H9 (cell line): ENCODE measurements at regions not wholly inside any gene's neighbourhood (a gene's known extent, or its start where the extent isn't known, plus 50 kb on each side); places are given as distances from the start of the nearest gene placed in this dataset.

Experiments
- DNase-seq: peaks from one replicate; pipeline ENCODE4 v3.0.0-alpha.2; 2017
- H2AFZ ChIP-seq: one replicate; pipeline ENCODE4 v1.6.1; 2013; ENCODE audit warnings: mild to moderate bottlenecking, low read length, control low read depth, moderate library complexity
- H2AK5ac ChIP-seq: 2 replicates; pipeline ENCODE4 v1.6.1; 2013; ENCODE audit warnings: low read length, control low read depth, mixed read lengths; ENCODE audit not compliant: insufficient read length
- H2BK120ac ChIP-seq: one replicate; pipeline ENCODE4 v1.6.1; 2013; ENCODE audit warnings: low read depth, mild to moderate bottlenecking, low read length, control low read depth, inconsistent platforms; ENCODE audit not compliant: poor library complexity, severe bottlenecking
- H2BK12ac ChIP-seq: 2 replicates; pipeline ENCODE4 v1.6.1; 2013; ENCODE audit warnings: low read length, control low read depth, mixed read lengths, low read depth; ENCODE audit not compliant: insufficient read length
- H2BK15ac ChIP-seq: 2 replicates; pipeline ENCODE4 v1.6.1; 2013; ENCODE audit warnings: low read depth, low read length, control low read depth
- H2BK20ac ChIP-seq: one replicate; pipeline ENCODE4 v1.6.1; 2013; ENCODE audit warnings: low read depth, mild to moderate bottlenecking, low read length, control low read depth, inconsistent platforms; ENCODE audit not compliant: poor library complexity, severe bottlenecking
- H2BK5ac ChIP-seq: 2 replicates; pipeline ENCODE4 v1.6.1; 2013; ENCODE audit warnings: low read length, control low read depth, mixed read lengths; ENCODE audit not compliant: insufficient read length
- H3K14ac ChIP-seq: 2 replicates; pipeline ENCODE4 v1.6.1; 2013; ENCODE audit warnings: low read length, control low read depth; ENCODE audit not compliant: insufficient read depth
- H3K18ac ChIP-seq: 2 replicates; pipeline ENCODE4 v1.6.1; 2013; ENCODE audit warnings: low read depth, mild to moderate bottlenecking, mixed read lengths, low read length, control low read depth; ENCODE audit not compliant: insufficient read length
- H3K23ac ChIP-seq: 2 replicates; pipeline ENCODE4 v1.6.1; 2013; ENCODE audit warnings: low read length, control low read depth, mixed read lengths, low read depth; ENCODE audit not compliant: insufficient read length
- H3K23me2 ChIP-seq: 2 replicates; pipeline ENCODE4 v1.6.1; 2013; ENCODE audit warnings: low read depth, mild to moderate bottlenecking, mixed read lengths, low read length, control low read depth; ENCODE audit not compliant: insufficient read length, poor library complexity, severe bottlenecking
- H3K27ac ChIP-seq: 2 replicates; pipeline ENCODE4 v1.5.1; 2013; ENCODE audit warnings: low read length, control low read depth, mixed read lengths, low read depth; ENCODE audit not compliant: insufficient read length
- H3K27me3 ChIP-seq: 2 replicates; pipeline ENCODE4 v1.6.1; 2013; ENCODE audit warnings: low read length, control low read depth, inconsistent platforms; ENCODE audit not compliant: insufficient read depth
- H3K4ac ChIP-seq: 2 replicates; pipeline ENCODE4 v1.6.1; 2013; ENCODE audit warnings: low read depth, mild to moderate bottlenecking, control low read depth, inconsistent platforms, low read length, moderate library complexity
- H3K4me1 ChIP-seq: 2 replicates; pipeline ENCODE4 v1.6.1; 2013; ENCODE audit warnings: low read length, control low read depth, inconsistent platforms; ENCODE audit not compliant: insufficient read depth
- H3K4me2 ChIP-seq: 2 replicates; pipeline ENCODE4 v1.6.1; 2013; ENCODE audit warnings: low read length, control low read depth, mixed read lengths; ENCODE audit not compliant: insufficient read length, insufficient read depth
- H3K56ac ChIP-seq: 2 replicates; pipeline ENCODE4 v1.6.1; 2013; ENCODE audit warnings: low read depth, mild to moderate bottlenecking, mixed read lengths, low read length, control low read depth; ENCODE audit not compliant: insufficient read length
- H3K79me1 ChIP-seq: 2 replicates; pipeline ENCODE4 v1.6.1; 2013; ENCODE audit warnings: low read depth, mild to moderate bottlenecking, moderate library complexity, low read length, control low read depth, inconsistent platforms; ENCODE audit not compliant: insufficient read depth, poor library complexity, severe bottlenecking
- H3K79me2 ChIP-seq: 2 replicates; pipeline ENCODE4 v1.6.1; 2013; ENCODE audit warnings: low read length, control low read depth, inconsistent platforms; ENCODE audit not compliant: insufficient read depth
- H3K9ac ChIP-seq: 2 replicates; pipeline ENCODE4 v1.6.1; 2013; ENCODE audit warnings: low read length, control low read depth, mixed read lengths; ENCODE audit not compliant: insufficient read length; ENCODE audit errors: extremely low read depth
- H3K9me3 ChIP-seq: one replicate; pipeline ENCODE4 v1.6.1; 2013; ENCODE audit warnings: low read depth, low read length, inconsistent platforms; ENCODE audit not compliant: control insufficient read depth
- H3T11ph ChIP-seq: one replicate; pipeline ENCODE4 v1.6.1; 2013; ENCODE audit warnings: mild to moderate bottlenecking, low read length, control low read depth, inconsistent platforms
- H4K20me1 ChIP-seq: one replicate; pipeline ENCODE4 v1.6.1; 2013; ENCODE audit not compliant: control insufficient read depth, insufficient read length, insufficient read depth
- H4K5ac ChIP-seq: 2 replicates; pipeline ENCODE4 v1.6.1; 2013; ENCODE audit warnings: low read depth, mild to moderate bottlenecking, mixed read lengths, low read length, control low read depth; ENCODE audit not compliant: insufficient read length
- H4K8ac ChIP-seq: replicated peaks from 2 replicates; pipeline ENCODE4 v1.6.1; 2013; ENCODE audit warnings: low read length, control low read depth, mixed read lengths, low read depth; ENCODE audit not compliant: insufficient read length
- H4K91ac ChIP-seq: 2 replicates; pipeline ENCODE4 v1.6.1; 2013; ENCODE audit warnings: low read depth, mild to moderate bottlenecking, moderate library complexity, mixed read lengths, low read length, control low read depth; ENCODE audit not compliant: insufficient read length
- H3K27ac Mint-ChIP-seq, 3 experiments: 2 replicates in 2 of 3; 3 replicates in 1 of 3; pipeline ENCODE4 v1.8.0; 2020 to 2021; ENCODE audit warnings: mixed read lengths in 3 of 3, mild to moderate bottlenecking in 1 of 3, moderate library complexity in 1 of 3
- H3K27me3 Mint-ChIP-seq: 2 replicates; pipeline ENCODE4 v1.8.0; 2021; ENCODE audit warnings: low read depth, mild to moderate bottlenecking, moderate library complexity, mixed read lengths
- H3K36me3 Mint-ChIP-seq, 3 experiments: 2 replicates in 2 of 3; 3 replicates in 1 of 3; pipeline ENCODE4 v1.8.0; 2020 to 2021; ENCODE audit warnings: low read depth in 3 of 3, mixed read lengths in 3 of 3; ENCODE audit not compliant: insufficient read depth in 1 of 3
- H3K4me1 Mint-ChIP-seq, 2 experiments: 2 replicates each; pipeline ENCODE4 v1.8.0; 2020; ENCODE audit warnings: mixed read lengths in 2 of 2
- H3K4me3 Mint-ChIP-seq, 2 experiments: 2 replicates in 1 of 2; 3 replicates in 1 of 2; pipeline ENCODE4 v1.8.0; 2020 to 2021; ENCODE audit warnings: mild to moderate bottlenecking in 2 of 2, mixed read lengths in 2 of 2, moderate library complexity in 1 of 2
- H3K9me3 Mint-ChIP-seq, 2 experiments: 2 replicates in 1 of 2; 3 replicates in 1 of 2; pipeline ENCODE4 v1.8.0; 2020; ENCODE audit warnings: mild to moderate bottlenecking in 2 of 2, mixed read lengths in 2 of 2, moderate library complexity in 1 of 2
- CTCF ChIP-seq: fragments of 200-600 bp; sonication (generic); conservative IDR thresholded peaks from 3 replicates; pipeline ENCODE4 v1.8.0; 2021; ENCODE audit warnings: antibody characterized with exemption, mild to moderate bottlenecking
- WGBS: extraction: QIAGEN DNeasy Blood & Tissue Kit; methylation state at CpG from one replicate; pipeline ENCODE4 v1.1.7; 2013; ENCODE audit warnings: missing lambda C conversion rate, low lambda C conversion rate, mixed read lengths; ENCODE audit not compliant: insufficient read length; ENCODE audit errors: extremely low coverage; 5-methylcytosine and 5-hydroxymethylcytosine counted together

DNA sequence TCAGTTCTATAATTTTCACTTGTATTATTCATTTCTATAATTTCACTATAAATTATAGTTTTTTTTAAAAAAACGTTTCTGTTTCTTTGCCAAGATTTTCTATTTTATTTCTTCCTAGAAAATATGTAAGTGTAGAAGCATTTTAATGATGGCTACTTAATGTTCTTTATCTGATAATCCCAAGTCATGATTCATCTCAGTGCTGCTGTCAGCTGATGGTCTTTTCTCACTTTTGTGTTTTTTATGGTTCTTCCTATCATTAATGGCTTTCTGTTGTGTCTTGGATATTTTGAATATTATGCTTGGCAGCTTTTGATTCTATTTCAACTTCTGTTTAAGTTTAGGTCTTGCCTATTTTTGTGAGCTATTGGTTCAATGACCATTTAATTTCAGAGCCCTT is 268.6 kb downstream of the BAMBI start:
- no peaks in the 10 kb centered on the region for H4K20me1 ChIP-seq
- no peak overlapping the region for H3K4me2 ChIP-seq
- no peaks in the 10 kb centered on the region for H3K23me2 ChIP-seq
- H3K4ac ChIP-seq, result no peak overlapping the region
- H2BK15ac ChIP-seq, result no peak overlapping the region
- H3K23ac ChIP-seq, result no peak overlapping the region
- no peak overlapping the region for H2BK120ac ChIP-seq
- Mint-ChIP-seq H3K4me1 (peaks cover 0 to under 1% of the 10 kb centered on the region in 2 experiments; a peak in 3 of 4 replicates), H3K27me3 (no peaks in the 10 kb centered on the region; the same call in 1 of the 2 replicates), H3K36me3 (no peaks in the 10 kb centered on the region), H3K27ac (no peak overlapping the region), H3K4me3 (no peak overlapping the region), H3K9me3 (0 out of 5 replicates have a peak, but pooled peaks cover 0 to 4% of the 10 kb centered on the region in 2 experiments)
- H3K79me1 ChIP-seq, result no peaks in the 10 kb centered on the region
- no peak overlapping the region for H2BK20ac ChIP-seq
- H3K14ac ChIP-seq, result no peak overlapping the region
- no CpG with 5 or more reads among the region's 1 CpG for WGBS
- TF ChIP-seq CTCF, result no peak
- H2BK5ac ChIP-seq, result no peak overlapping the region
- no peak overlapping the region for H3T11ph ChIP-seq
- no peak for DNase-seq
- no peaks in the 10 kb centered on the region for H3K79me2 ChIP-seq
- no peaks in the 10 kb centered on the region for H3K9me3 ChIP-seq
- no peak overlapping the region for H2AFZ ChIP-seq
- no peak overlapping the region for H4K8ac ChIP-seq
- H3K4me1 ChIP-seq, result no peaks in the 10 kb centered on the region
- H3K27me3 ChIP-seq, result no peaks in the 10 kb centered on the region
- no peak overlapping the region for H3K18ac ChIP-seq
- no peak overlapping the region for H2AK5ac ChIP-seq
- H4K5ac ChIP-seq, result no peak overlapping the region
- H4K91ac ChIP-seq, result no peak overlapping the region
- H2BK12ac ChIP-seq, result no peak overlapping the region
- no peak overlapping the region for H3K27ac ChIP-seq
- no peak overlapping the region for H3K56ac ChIP-seq
- H3K9ac ChIP-seq, result no peak overlapping the region
